Testis (tissue), 2 donors: ENCODE measurements at regions not wholly inside any gene's neighbourhood (a gene's known extent, or its start where the extent isn't known, plus 50 kb on each side); places are given as distances from the start of the nearest gene placed in this dataset.
A peak's percentile ranks its signal among the peaks of the same experiment; 100 is the strongest.

Experiments
- DNase-seq: peaks from one replicate; pipeline ENCODE4 v3.0.0-alpha.2; 2019
- H3K27ac ChIP-seq, 2 donors: fragments of 200-600 bp; sonication (generic); one replicate each; pipeline ENCODE4 v1.5.1; 2019
- H3K27me3 ChIP-seq: fragments of 200-600 bp; sonication (generic); one replicate; pipeline ENCODE4 v1.5.1; 2019
- H3K36me3 ChIP-seq: fragments of 200-600 bp; sonication (generic); one replicate; pipeline ENCODE4 v1.5.1; 2017; ENCODE audit warnings: low read depth; ENCODE audit errors: missing control alignments
- H3K4me1 ChIP-seq: fragments of 200-600 bp; sonication (generic); one replicate; pipeline ENCODE4 v1.5.1; 2019
- H3K4me3 ChIP-seq, 2 donors: fragments of 200-600 bp; sonication (generic); one replicate each; pipeline ENCODE4 v1.5.1; 2017 to 2019
- H3K9me3 ChIP-seq: fragments of 200-600 bp; sonication (generic); one replicate; pipeline ENCODE4 v1.5.1; 2017
- CTCF ChIP-seq, 3 experiments: fragments of 450-650 bp in 2 of 3; fragments of 200-600 bp in 1 of 3; sonication (generic) in 1 of 3; IDR thresholded peaks; one replicate each; pipeline ENCODE4 v1.5.1; 2016 to 2019; ENCODE audit warnings: antibody characterized with exemption in 3 of 3, mild to moderate bottlenecking in 2 of 3, moderate library complexity in 1 of 3
- POLR2A ChIP-seq: fragments of 450-650 bp; IDR thresholded peaks from one replicate; pipeline ENCODE4 v1.6.1; 2017; ENCODE audit warnings: antibody characterized with exemption, mild to moderate bottlenecking, moderate library complexity
- WGBS, 2 donors: methylation state at CpG; one replicate each; pipeline ENCODE4 v1.1.5; 2018; 5-methylcytosine and 5-hydroxymethylcytosine counted together
- intact Hi-C: fragments of 100-400 bp; cut with DNase I; formaldehyde crosslinking; loops from one replicate; pipeline ENCODE4 v1.15.1; 2023; ENCODE audit warnings: low total_unique reads

GRCh38 chr11:31995525-31996094 is 95.3 kb upstream of the RCN1 start:
- Histone ChIP-seq H3K4me3 (no peak overlapping the region), H3K9me3 (no peaks in the 10 kb centered on the region), H3K27ac (no peak overlapping the region), H3K4me1 (no peaks in the 10 kb centered on the region), H3K27me3 (no peaks in the 10 kb centered on the region), H3K36me3 (no peaks in the 10 kb centered on the region)
- DNase-seq: no peak
- no peak for TF ChIP-seq POLR2A
- TF ChIP-seq CTCF (IDR thresholded peaks at IDR 0.05): no peak
- intact Hi-C loops: no loop called here
- WGBS, 2 donors: 27 to 49% methylated on average over 2 of the region's 2 CpGs

DNA sequence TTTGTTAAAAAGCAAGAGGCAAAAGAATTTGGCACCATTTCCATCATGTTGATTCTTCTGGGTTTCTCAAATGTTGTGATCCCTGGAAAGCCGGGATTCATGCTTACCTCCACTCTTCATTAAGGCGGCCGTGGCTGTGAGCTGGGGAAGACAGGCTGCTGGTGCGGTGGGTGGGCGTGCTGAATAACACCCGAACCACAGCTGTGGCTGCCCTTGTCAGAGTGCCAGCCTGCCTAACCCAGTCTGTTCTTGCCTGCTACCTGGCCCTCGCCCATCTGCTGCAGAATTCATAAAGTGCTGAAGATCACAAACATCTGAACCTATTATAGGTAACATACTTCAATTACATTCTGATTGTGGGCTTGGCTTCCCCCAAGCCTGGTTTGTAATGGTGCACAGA is 95.8 kb upstream of the RCN1 start:
- no peaks in the 10 kb centered on the region for H3K4me1 ChIP-seq
- no peak for DNase-seq
- TF ChIP-seq CTCF (IDR thresholded peaks at IDR 0.05) (no peak), POLR2A (no peak)
- no peak overlapping the region for H3K4me3 ChIP-seq
- no peak overlapping the region for H3K27ac ChIP-seq
- H3K27me3 ChIP-seq: no peaks in the 10 kb centered on the region
- 79% methylated on average over 7 of the region's 7 CpGs for WGBS, 2 donors
- H3K36me3 ChIP-seq: no peaks in the 10 kb centered on the region
- H3K9me3 ChIP-seq: no peaks in the 10 kb centered on the region
- intact Hi-C loops: no loop called here

DNA sequence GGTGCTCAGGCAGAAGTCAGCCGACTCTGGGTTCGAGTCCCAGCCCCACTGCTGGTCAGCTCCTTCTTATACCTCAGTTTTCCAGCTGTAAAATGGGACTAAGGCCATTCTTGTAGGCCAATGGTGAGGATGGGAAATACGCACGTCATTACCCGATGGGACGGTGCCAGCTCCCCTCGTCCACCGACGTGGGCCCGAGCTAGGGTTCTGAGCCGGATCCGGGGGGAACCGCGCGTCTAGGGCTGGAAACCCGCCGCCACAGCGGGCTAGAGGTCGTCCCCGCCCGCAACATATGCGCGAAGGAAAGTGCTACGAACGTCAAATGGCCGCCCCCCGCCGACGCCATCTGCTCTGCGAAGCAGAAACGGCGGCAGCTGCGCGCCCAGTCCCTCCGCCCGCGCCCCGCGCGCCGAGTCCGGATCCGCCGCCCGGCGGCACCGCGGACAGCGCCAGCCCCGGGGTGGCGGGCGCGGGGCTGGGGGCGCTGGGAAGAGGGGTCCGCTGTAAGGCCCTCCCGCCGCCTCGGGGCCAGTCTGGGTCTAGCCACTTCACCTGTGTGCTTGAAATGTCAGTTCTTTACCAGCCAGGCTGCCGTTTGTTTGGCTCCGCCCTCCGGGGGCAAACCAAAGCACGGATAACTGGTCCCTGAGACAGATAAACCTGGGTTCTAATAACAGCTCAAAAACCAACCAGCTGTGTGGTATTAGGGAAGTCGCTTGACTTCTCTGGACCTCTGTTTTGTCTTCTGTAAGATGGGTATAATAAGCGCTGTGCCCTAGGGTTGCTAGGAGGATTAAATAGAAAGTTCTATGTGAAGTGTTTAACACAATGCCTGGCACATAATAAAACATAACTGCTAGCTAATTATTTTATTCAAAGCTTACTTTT is 103.5 kb upstream of the RCN1 start:
- DNase-seq: no peak
- no peaks in the 10 kb centered on the region for H3K27me3 ChIP-seq

DNA sequence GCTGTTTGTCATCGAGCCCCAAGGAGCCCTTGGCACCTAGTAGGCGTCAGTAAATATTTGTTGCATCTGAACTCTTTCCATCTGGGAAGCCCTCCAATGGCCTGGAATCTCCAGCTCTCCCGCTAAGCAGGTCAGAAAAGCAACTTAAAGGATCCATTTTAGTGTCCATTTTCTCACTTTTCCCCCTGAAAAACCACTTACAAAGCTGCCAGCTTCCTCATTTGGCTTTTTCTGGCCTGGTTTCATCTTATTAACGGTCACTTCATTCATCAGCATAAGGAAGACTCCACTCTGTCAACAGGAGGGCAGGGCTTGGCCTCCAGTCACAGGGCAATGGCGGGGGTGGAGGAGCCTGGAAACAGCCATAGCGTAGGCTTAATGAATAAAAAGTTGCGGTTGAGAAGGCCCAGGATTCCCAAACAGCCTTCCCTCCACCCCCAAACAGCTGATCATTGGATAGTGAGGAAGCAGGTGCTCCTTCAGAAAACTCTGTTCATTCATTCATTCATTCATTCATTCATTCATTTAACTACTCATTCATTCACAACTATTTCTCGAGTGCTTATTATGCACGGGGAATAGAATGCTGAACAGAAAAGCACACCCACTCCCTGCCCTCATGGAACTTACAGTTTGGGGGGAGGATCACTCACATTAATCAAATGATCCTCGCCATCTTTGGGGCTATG is 104.5 kb upstream of the RCN1 start:
- H3K27me3 ChIP-seq: no peaks in the 10 kb centered on the region
- intact Hi-C loops: no loop called here
- no peak for DNase-seq
- no peak overlapping the region for H3K27ac ChIP-seq
- TF ChIP-seq POLR2A (no peak), CTCF (IDR thresholded peaks at IDR 0.05) (no peak)
- no peaks in the 10 kb centered on the region for H3K36me3 ChIP-seq
- no peaks in the 10 kb centered on the region for H3K9me3 ChIP-seq
- 46 to 61% methylated on average over 10 of the region's 10 CpGs for WGBS, 2 donors
- no peaks in the 10 kb centered on the region for H3K4me1 ChIP-seq
- no peak overlapping the region for H3K4me3 ChIP-seq

More for the DNA sequence above, 103.5 kb upstream of the RCN1 start:
- 14 to 16% methylated on average over 15 to 39 of the region's 64 CpGs for WGBS, 2 donors
- intact Hi-C loops: no loop called here
- H3K27ac ChIP-seq: no peak overlapping the region
- H3K4me1 ChIP-seq: no peaks in the 10 kb centered on the region
- no peaks in the 10 kb centered on the region for H3K36me3 ChIP-seq
- no peaks in the 10 kb centered on the region for H3K9me3 ChIP-seq
- H3K4me3 ChIP-seq: peak overlapping the region; percentile 20 to 35
- no peak for TF ChIP-seq CTCF (IDR thresholded peaks at IDR 0.05)
- no peak for TF ChIP-seq POLR2A
